ENCODE measurements at regions not wholly inside any gene's neighbourhood (a gene's known extent, or its start where the extent isn't known, plus 50 kb on each side); places are given as distances from the start of the nearest gene placed in this dataset.

DNA sequence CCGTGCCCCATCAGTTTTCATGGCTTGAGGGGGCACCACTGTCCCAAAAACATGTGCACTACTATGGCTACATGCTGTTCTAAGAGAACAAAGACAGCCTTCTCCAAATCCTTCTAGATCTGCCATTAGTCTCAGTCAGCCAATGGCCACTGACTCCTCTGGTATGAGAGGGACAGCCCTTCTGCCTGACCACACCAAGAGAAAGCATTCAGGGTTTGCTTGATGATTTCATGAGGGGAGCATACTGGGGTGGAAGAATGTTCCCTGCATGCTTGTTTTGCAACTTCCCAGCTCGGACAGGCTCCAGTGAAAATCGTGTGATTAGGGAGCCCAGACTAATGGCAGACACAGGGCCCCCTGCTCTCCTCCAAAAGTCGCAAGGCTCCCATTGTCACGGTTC is 199.6 kb upstream of the ALG10B start:
- TF ChIP-seq, protein P1, sequence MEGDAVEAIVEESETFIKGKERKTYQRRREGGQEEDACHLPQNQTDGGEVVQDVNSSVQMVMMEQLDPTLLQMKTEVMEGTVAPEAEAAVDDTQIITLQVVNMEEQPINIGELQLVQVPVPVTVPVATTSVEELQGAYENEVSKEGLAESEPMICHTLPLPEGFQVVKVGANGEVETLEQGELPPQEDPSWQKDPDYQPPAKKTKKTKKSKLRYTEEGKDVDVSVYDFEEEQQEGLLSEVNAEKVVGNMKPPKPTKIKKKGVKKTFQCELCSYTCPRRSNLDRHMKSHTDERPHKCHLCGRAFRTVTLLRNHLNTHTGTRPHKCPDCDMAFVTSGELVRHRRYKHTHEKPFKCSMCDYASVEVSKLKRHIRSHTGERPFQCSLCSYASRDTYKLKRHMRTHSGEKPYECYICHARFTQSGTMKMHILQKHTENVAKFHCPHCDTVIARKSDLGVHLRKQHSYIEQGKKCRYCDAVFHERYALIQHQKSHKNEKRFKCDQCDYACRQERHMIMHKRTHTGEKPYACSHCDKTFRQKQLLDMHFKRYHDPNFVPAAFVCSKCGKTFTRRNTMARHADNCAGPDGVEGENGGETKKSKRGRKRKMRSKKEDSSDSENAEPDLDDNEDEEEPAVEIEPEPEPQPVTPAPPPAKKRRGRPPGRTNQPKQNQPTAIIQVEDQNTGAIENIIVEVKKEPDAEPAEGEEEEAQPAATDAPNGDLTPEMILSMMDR (IDR thresholded peaks at IDR 0.05): no peak
- TF ChIP-seq MXI1 (IDR thresholded peaks at IDR 0.05; ENCODE audit: low read depth, low read length) (no peak), RCOR1 (IDR thresholded peaks at IDR 0.05; ENCODE audit: low read length) (no peak), FOXM1 (IDR thresholded peaks at IDR 0.05; ENCODE audit: low read depth) (no peak), YY1 (IDR thresholded peaks at IDR 0.05; ENCODE audit: low read depth) (no peak), POLR2AphosphoS5 (IDR thresholded peaks at IDR 0.05; ENCODE audit: low read depth, low read length) (no peak), SIN3A (IDR thresholded peaks at IDR 0.05; ENCODE audit: borderline replicate concordance, low read depth, low read length) (no peak), GABPA (IDR thresholded peaks at IDR 0.05; ENCODE audit: low read depth) (no peak), SMC3 (IDR thresholded peaks at IDR 0.05; ENCODE audit: low read depth, low read length) (no peak), CHD2 (IDR thresholded peaks at IDR 0.05; ENCODE audit: low read length, partially characterized antibody) (no peak), TAF1 (IDR thresholded peaks at IDR 0.05; ENCODE audit: borderline replicate concordance, low read depth, low read length) (no peak), EZH2phosphoT487 (IDR thresholded peaks at IDR 0.05; ENCODE audit: borderline replicate concordance, low read depth) (no peak), FOXJ3 (CRISPR knock-in tag; IDR thresholded peaks at IDR 0.05) (no peak)
- TF ChIP-seq, protein P2, sequence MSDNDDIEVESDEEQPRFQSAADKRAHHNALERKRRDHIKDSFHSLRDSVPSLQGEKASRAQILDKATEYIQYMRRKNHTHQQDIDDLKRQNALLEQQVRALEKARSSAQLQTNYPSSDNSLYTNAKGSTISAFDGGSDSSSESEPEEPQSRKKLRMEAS (IDR thresholded peaks at IDR 0.05; ENCODE audit: low read depth): no peak

All from SK-N-SH (cell line).